Esophagus mucosa (tissue), 1 donor: ENCODE measurements at regions not wholly inside any gene's neighbourhood (a gene's known extent, or its start where the extent isn't known, plus 50 kb on each side); places are given as distances from the start of the nearest gene placed in this dataset.

Experiments
- ATAC-seq: fragments of 200-7000 bp; cut with Tn5 transposase; one replicate; pipeline ENCODE4 v1.9.1; 2020
- donor health status: DM: yes; HTN: yes; CAD: no.

- ATAC-seq, result no peak
These were observed 55.1 kb downstream of the KIF4B start for GRCh38 chr5:155068616-155069100.

GRCh38 chr5:155069961-155070360, 56.4 kb downstream of the KIF4B start:
- no peak for ATAC-seq

GRCh38 chr5:155070781-155071180, 57.2 kb downstream of the KIF4B start:
- ATAC-seq, result no peak

GRCh38 chr5:155076379-155076778, 62.8 kb downstream of the KIF4B start:
- ATAC-seq, result no peak

GRCh38 chr5:155079698-155080097, 66.1 kb downstream of the KIF4B start:
- no peak for ATAC-seq

GRCh38 chr5:155080721-155081120, 67.2 kb downstream of the KIF4B start:
- no peak for ATAC-seq

GRCh38 chr5:155081618-155082017, 68.1 kb downstream of the KIF4B start:
- no peak for ATAC-seq

- no peak for ATAC-seq
These were observed 68.8 kb downstream of the KIF4B start for GRCh38 chr5:155082401-155082800.

- peak; percentile 99 for ATAC-seq
These were observed 71.9 kb downstream of the KIF4B start for GRCh38 chr5:155085282-155085989.

- ATAC-seq, result no peak
These were observed 73.5 kb downstream of the KIF4B start for GRCh38 chr5:155087036-155087435.

GRCh38 chr5:155088811-155089210, 75.3 kb downstream of the KIF4B start:
- ATAC-seq, result no peak

GRCh38 chr5:155089643-155090042, 76.1 kb downstream of the KIF4B start:
- ATAC-seq, result no peak

- ATAC-seq, result peak; percentile 28
These were observed 77.6 kb downstream of the KIF4B start for GRCh38 chr5:155091063-155091648.

GRCh38 chr5:155091768-155092717, 78.5 kb downstream of the KIF4B start:
- peak; percentile 62 for ATAC-seq

- no peak for ATAC-seq
These were observed 80.9 kb downstream of the KIF4B start for GRCh38 chr5:155094455-155094854.

GRCh38 chr5:155097995-155098394, 84.4 kb downstream of the KIF4B start:
- no peak for ATAC-seq

GRCh38 chr5:155098433-155098832, 84.9 kb downstream of the KIF4B start:
- no peak for ATAC-seq

- peak; percentile 74 for ATAC-seq
These were observed 88.1 kb downstream of the KIF4B start for GRCh38 chr5:155101697-155102096.

GRCh38 chr5:155103146-155103545, 89.6 kb downstream of the KIF4B start:
- ATAC-seq, result no peak

GRCh38 chr5:155104441-155104840, 90.9 kb downstream of the KIF4B start:
- ATAC-seq, result no peak

- peak; percentile 74 for ATAC-seq
These were observed 92.7 kb downstream of the KIF4B start for GRCh38 chr5:155106221-155106620.

GRCh38 chr5:155113888-155114287, 100.3 kb downstream of the KIF4B start:
- ATAC-seq, result no peak

GRCh38 chr5:155114655-155115054, 101.1 kb downstream of the KIF4B start:
- ATAC-seq, result no peak
